KG1 (cell line): ENCODE measurements at regions not wholly inside any gene's neighbourhood (a gene's known extent, or its start where the extent isn't known, plus 50 kb on each side); places are given as distances from the start of the nearest gene placed in this dataset.

ENCODE experiments used
- DNase-seq: peaks from one replicate; lab custom pipeline; 2025; lab: John Stamatoyannopoulos, UW

GRCh38 chr20:60903325-60903971 lies 348.6 kb upstream of the CDH4 start:
- DNase-seq = no peak

- DNase-seq = no peak
Measured at GRCh38 chr20:60904730-60905129, 347.3 kb upstream of the CDH4 start.

- no peak for DNase-seq
Measured at GRCh38 chr20:60905919-60906318, 346.1 kb upstream of the CDH4 start.

- no peak for DNase-seq
Measured at GRCh38 chr20:60906555-60906954, 345.5 kb upstream of the CDH4 start.

GRCh38 chr20:60913298-60913697 lies 338.8 kb upstream of the CDH4 start:
- no peak for DNase-seq

GRCh38 chr20:60921022-60921622 lies 330.9 kb upstream of the CDH4 start:
- DNase-seq = peak; percentile 28

- DNase-seq = no peak
Measured at GRCh38 chr20:60926831-60927230, 325.2 kb upstream of the CDH4 start.

GRCh38 chr20:60928341-60928740 lies 323.7 kb upstream of the CDH4 start:
- DNase-seq = no peak

GRCh38 chr20:60930023-60930790 lies 321.9 kb upstream of the CDH4 start:
- DNase-seq = no peak

GRCh38 chr20:60931696-60932095 lies 320.4 kb upstream of the CDH4 start:
- no peak for DNase-seq

GRCh38 chr20:60934724-60935123 lies 317.3 kb upstream of the CDH4 start:
- DNase-seq = no peak

GRCh38 chr20:60935971-60936370 lies 316.1 kb upstream of the CDH4 start:
- no peak for DNase-seq

GRCh38 chr20:60937585-60937984 lies 314.5 kb upstream of the CDH4 start:
- DNase-seq = no peak

- no peak for DNase-seq
Measured at GRCh38 chr20:60941379-60941778, 310.7 kb upstream of the CDH4 start.

- no peak for DNase-seq
Measured at GRCh38 chr20:60947819-60948218, 304.2 kb upstream of the CDH4 start.

- no peak for DNase-seq
Measured at GRCh38 chr20:60948224-60948623, 303.8 kb upstream of the CDH4 start.

- no peak for DNase-seq
Measured at GRCh38 chr20:60950561-60950960, 301.5 kb upstream of the CDH4 start.

- no peak for DNase-seq
Measured at GRCh38 chr20:60950974-60951373, 301.1 kb upstream of the CDH4 start.

- no peak for DNase-seq
Measured at GRCh38 chr20:60952861-60953260, 299.2 kb upstream of the CDH4 start.

GRCh38 chr20:60953321-60953720 lies 298.7 kb upstream of the CDH4 start:
- DNase-seq = no peak

- no peak for DNase-seq
Measured at GRCh38 chr20:60955706-60956105, 296.4 kb upstream of the CDH4 start.

GRCh38 chr20:60956194-60956593 lies 295.9 kb upstream of the CDH4 start:
- no peak for DNase-seq

GRCh38 chr20:60957621-60958020 lies 294.4 kb upstream of the CDH4 start:
- DNase-seq = no peak
